Stimulated activated CD4-positive, alpha-beta T cell treated with anti-CD3 and anti-CD28 coated beads, Interleukin-2, amount 100 ng/mL, for 24 hours (primary cell): ENCODE measurements at regions not wholly inside any gene's neighbourhood (a gene's known extent, or its start where the extent isn't known, plus 50 kb on each side); places are given as distances from the start of the nearest gene placed in this dataset.

ENCODE experiments used
- DNase-seq, 2 donors: peaks; one replicate each; pipeline ENCODE4 v3.0.0-alpha.2; 2020

DNA sequence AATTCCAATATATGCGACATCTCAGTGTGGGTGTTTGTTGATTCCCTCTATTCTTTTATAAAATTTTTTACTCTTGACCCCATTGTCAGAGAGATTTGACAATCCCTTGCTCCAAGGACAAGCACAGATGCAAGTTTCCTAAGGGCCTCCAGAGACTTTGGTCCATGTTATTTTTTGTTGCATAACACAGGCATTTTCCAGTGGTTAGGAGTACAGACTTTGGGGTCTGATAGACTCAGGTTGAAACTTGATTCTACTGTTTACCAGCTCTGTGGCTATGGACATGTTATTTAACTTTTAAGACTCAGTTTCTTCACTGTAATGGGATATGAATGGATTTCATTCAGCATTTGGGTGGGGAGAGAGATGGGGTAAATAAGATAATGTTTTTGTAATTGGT is 361.3 kb downstream of the ENC1 start:
- DNase-seq = no peak

DNA sequence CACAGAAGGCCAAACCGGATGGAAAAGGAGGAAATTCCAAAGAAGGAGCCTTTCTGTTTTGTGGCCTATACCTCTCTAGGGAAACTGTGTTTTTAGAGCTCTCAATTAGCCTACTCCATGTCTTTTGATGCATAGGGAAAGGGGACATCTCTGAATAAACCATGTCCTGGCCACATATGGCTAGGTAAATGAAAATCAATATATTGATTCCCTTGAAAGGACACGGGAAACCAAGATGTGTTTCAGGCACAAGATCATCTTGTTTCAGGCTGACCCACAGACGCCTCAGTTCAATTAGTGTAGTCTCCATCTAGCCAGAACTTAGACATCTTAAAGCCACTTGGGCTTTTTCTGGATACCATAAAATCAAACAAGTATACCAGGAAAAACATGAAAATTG is 363.1 kb downstream of the ENC1 start:
- DNase-seq = no peak

DNA sequence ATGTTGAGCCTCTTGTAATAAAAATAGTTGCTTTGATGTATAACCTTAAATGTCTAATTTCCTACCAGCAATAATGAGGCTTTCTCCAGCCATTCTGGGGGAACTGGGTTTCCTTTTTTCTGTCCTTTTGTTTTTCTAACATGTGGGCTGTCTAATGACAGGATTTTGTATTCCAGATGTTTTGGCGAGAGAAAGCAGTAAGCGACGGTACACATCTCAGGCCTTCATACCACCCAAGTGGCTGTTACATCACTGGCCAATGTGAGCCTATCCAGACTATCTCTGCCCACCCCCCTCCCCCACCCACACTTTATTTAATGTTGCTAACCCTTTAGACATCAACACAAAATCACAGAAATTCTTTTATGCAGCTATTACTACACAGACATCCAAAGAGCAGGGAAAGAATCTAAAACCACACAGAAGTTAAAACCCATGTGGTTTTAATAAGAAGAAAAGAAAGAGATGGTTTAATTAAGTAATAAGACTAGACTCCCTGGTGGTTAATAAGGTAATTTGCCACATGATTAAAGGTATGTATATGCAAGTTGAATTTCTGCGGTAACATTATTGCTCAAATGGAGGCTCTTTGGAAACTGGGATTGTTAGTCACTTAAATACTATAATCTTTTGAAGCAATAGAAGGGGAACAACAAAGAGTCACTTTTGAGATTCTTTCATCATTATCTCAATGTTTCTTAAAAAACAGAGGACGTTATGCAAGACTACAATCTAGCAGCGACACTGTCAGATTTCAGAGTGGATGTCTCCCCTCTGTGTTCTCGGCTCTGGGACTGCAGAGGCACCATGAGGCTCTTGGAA is 365.1 kb downstream of the ENC1 start:
- DNase-seq = no peak

DNA sequence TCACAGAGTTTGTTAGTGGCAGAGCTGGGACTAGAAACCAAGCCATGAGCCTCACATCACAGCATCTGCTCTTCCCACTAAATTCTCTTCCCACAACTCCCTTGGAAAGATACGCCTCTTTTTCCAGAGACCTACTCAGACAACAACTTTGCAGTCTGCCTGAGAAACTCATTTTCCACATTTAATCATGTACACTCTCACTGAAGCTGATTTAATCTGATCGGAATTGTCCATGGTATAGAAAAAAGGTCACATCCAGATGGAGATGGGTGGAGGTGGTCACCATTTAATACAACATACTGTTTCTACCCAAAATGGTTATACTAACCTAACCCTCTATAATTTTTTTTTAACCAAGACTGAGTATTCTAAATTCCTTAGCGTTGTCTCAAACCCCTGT is 366.2 kb downstream of the ENC1 start:
- DNase-seq = no peak

DNA sequence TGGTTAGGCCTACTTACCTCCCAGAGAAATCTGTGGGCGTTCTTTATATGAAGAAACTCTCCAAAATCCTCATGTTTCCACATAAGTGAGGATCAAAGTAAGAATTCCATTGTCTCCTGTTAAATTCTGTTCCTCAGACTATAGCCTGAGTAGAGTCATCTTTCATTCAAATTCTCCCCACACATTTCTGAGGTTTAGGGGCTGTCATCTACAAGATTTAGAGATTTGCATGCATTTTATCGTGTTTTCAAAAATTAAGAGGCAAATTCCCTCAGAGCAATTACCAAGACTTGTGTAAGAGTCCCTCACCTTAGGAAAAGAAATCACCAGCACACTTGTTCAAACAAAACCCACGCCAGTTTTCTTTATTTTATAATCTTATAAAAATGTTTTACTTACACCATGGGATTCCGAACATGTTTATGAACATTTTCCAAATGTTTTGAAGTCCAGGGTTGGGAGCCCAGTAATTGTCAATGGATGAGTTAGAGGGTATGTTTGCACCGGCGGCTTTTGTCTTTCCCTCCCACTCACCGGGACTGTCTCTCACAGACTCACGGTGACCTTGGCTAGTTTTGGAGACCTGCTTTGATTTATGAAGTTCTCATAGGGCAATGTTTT is 367.6 kb downstream of the ENC1 start:
- DNase-seq = no peak

DNA sequence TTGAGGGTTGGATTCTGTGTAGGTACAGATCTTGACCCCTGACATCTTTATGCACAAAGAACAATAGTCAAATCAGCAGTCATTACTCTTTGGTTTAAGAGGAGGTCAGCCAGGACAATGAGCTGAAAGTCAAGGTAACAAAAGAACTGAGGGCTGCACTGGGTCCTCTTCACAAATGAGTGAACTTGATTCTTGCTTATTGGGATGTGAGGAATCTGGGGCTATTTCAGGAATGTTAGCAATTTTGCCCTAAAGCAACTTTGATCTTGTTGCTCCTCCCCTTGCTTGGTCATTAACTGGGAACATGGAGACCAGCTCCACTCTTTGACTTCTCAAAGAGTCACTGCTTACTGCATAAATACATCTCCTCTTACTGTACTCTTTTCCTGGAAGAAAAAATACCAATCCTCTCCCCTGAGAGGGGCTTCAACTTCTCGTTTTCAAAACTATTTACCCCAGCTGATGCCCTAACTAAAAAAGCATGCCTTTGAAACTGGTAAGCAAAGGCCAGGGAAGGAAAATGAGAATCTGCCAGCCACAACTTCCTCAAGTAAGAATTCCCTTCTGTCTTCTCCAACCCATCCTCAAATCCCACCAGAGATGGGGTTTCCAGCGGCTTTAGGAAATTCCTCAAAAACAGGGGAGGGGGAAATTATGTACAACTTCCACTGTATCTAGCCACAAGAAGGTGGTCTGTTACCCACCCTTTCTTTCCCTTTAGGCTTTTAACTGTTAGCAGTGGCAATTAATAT is 368.3 kb downstream of the ENC1 start:
- no peak for DNase-seq

DNA sequence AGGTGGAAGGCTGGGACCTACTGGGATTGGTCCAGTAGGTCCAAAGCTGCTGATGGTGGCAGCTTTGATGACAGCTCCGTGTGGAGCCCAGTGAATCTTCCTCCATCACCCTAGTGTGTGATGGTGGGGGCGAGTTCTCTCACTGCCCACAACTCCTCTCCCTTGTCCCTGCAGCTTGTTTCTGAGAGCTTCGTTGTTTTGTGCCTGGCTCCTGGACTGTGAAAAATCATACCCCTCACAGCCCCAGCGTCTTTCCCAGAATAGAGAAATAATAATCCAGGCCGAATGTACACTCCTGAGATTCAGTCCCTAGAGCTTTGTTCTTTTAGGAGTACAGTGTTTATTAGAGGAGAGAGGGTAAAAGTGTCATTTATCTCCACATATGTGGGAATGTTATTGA is 372.2 kb downstream of the ENC1 start:
- DNase-seq = no peak

DNA sequence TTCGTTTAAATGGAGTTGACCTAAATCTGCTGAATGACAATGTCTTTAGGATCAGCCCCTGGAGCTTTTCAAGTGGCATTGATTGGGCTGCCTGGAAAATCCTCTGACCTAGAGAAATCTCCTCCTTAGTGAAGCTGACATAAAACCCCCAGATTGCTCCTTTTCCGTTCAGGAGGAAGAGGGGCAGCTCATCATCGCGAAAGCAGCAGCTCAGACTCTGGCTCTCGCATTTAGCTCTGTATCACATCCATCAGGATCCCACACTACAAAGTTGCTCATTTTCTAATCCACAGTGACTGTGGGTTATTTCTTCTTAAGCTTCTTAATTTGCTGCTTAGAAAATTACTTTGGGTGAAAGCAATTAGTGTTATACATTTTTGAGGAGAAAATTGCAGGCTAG is 373.7 kb downstream of the ENC1 start:
- no peak for DNase-seq

DNA sequence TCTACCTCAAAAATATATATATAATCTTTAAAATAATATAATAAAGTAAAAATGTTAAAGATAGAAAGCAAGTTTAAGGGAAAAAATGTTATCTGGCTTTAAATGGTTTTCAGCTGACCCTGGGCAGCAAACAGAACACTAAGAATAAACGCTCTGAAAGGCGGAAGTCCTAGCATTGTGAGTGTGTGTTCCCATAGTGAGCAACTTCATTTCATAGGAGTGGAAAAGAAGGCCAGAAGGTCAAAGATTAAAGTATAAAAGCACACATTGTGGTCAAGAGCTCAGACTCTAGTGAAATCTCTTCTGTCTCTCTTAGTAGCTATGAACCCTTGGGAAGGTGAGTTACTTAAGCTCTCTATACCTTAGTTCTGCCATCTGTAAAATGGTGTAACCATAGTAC is 374.4 kb downstream of the ENC1 start:
- no peak for DNase-seq

DNA sequence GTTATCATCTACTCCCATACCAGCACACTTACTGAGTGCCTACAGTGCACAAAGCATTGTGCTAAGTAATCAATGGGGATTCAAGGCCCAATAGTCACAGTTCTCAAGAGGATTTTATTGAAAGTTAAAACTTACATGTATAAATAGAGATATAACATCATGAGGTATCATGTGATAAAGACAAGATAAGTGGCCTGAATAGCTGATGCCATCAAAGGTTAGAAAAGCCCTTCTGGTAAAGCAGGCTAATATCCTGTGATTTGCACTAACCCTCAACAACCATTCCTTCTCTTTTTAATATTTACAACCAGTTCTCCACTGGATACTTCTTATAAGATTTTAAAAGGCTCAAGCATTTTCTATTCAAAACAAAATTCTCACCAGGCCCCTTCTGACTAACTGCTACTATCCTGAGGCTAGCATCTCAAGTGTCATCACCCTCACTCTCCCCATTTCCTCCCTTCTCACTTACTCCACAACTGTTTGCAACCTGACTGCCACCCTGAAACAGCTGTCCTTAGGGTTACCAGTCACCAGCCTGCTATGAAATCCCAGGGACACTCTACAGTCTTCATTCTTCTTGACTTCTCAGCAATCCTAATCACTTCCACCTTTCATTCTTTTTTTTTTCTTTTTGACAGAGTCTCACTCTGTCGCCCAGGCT is 377.9 kb downstream of the ENC1 start:
- DNase-seq = no peak

DNA sequence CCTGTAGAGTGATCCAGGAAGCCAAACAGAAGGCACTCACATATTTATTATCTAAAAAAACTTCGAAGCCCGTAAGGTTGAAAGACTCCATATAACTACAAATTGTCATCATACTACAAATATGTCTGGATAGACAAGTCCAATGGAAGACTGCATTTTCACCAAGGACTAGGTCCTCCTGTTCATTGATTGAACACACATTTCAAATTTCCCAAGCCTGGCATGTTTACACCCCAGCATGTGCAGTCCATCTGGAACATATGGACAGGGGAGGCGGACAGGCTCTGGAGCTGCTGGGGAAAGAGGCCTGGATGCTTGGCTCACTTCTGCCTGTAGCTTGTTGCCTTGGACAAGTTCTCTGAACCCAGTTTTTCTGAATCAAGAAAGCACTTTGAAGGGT is 378.7 kb downstream of the ENC1 start:
- no peak for DNase-seq

DNA sequence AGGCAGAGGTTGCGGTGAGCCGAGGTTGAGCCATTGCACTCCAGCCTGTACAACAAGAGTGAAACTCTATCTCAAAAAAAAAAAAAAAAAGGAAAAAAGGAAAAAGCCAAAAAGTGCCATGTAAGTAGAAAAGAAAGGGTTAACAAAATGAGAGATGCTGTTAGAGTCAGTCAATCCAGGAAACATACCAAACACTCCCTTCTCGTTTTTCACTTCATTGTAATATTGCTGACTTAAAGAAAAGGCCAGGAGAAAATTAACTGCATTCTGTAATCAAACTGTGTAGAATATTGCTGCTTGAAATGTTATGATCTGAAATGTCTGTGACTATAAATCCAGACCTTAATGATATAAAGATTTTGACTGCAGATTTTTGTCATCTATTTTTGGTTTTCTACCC is 379.1 kb downstream of the ENC1 start:
- no peak for DNase-seq

DNA sequence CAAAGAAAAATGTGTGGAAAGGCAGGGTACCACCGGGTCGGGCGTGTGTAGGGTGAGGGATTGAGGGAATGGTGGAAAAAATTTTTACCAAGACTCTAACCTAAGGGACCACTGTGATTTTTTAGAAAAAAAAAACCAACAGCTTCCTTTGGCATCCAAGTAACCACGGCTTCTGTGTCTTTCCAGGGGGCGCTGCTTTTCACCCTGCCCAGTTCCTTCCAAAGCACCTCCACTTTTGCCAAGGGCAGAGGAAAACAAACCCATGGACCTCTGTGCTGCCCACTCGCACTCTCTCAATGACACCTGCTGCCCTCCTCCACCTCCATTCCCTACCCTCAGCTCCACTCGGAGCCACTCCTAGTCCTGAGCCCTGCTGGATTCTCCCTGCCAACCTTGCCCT is 381.0 kb downstream of the ENC1 start:
- no peak for DNase-seq

DNA sequence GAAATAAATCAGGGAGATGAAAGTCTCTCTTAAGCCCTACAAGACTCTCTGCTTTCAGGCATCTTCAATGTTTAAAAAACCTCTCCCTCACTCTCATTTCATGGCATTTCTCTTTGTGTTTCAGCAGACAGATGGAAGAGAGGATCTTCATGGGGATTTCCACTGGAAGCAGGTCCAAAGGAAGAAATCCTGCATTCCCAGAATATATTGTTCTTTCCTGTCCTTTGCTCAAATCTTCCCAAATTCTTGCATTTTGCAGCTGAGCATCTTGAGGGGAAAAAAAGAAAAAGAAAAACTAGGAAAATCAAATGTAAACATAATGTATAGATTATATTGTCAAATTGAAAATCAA is 382.2 kb downstream of the ENC1 start:
- DNase-seq = no peak

DNA sequence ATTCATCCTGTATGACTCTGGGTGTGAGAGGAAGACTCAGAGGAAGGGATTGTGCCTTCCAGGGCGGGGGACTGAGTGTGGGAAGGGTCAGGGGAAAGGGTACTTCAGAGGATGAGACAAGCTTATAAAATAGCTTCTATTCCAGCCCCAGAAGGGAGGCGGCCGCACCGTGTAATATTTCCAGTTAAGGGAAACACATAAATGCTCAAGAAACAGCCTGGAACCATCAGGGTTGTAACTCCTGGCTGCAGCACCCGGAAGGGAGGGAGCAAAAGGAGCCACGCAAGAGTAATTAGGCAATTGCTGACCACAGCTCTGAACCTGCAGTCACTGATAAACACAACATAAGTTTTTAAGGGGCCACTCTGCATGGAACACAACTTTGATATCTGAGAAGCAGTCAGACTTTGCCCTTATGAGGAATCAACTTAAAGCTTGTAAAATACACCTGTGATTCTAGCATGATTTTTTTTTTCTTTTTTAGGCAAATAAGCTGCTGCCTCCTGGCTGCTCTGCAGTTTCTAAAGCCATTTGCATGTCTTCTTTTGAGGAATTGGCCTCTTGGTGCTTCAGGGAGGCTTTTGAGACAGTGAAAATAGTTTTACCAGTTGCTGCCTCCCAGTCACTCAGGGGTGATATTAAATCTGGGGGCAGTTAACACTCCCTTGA is 382.7 kb downstream of the ENC1 start:
- no peak for DNase-seq

DNA sequence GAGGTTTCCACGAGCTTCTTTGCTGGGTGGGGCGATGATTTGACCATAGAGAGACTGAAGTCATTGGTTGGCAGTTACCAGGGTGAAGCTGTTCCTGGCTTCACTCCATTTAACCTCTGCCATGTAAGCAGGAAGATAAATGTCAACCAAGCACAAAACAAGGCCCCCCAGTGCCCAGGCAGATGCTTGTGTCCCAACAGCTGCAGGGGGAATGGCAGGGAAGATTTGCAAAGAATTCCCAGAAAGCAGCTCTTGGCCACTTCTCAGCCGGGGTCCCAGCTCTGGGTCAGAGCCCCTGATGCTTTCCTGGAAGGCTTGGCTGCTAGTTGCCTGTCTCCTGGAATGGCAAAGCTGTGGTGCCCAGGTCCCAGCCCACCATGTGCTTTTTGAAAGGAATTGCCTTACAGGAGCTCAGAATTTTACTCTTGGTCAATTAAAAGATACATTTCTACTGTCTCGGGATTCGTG is 383.4 kb downstream of the ENC1 start:
- DNase-seq = no peak

DNA sequence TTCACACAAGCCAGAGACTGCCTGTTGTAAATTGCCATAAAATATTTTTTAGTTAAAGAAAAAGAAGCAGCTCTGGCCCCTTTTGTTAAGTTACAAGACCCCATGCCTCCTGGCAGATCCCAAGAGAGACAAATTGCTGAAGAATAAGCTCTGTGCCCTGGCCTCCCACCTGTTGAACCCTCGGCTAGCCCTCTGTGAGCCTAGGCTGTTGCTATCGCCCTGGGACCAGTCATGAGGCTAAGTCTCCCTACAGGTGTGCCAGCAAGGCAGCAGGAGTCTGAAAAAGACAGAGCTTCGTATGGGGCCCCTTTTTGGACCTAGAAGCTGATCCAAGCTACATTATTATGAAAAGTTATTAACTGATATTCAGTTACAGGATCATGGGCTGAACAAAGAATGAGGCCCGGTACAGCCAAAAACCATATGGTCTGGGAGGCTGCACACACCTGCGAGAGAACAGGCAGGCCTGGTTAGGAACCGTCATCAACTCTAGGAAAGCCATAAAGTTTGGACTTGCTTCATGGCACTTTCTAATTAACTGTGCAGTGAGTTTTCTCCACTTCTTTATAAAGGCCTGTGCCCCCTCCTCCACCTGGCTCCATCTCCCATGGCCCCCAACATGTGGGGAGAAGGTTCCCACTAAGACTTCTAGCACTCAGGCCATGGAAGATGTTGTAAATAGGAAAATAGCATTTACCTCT is 384.7 kb downstream of the ENC1 start:
- DNase-seq = no peak

DNA sequence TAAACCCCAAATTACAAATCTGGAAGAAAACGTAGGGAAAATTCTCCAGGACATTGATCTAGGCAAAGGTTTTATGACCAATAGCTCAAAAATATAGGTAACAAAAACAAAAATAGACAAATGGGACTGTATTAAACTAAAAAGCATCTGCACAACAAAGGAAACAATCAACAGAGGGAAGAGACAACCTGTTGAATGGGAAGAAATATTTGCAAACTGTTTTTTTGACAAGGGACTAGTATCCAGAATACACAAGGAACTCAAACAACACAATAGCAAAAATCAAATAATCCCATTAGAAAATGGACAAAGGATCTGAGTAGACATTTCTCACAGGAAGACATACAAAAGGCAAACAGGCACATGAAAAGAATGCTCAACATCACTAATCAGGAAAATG is 386.3 kb downstream of the ENC1 start:
- no peak for DNase-seq

DNA sequence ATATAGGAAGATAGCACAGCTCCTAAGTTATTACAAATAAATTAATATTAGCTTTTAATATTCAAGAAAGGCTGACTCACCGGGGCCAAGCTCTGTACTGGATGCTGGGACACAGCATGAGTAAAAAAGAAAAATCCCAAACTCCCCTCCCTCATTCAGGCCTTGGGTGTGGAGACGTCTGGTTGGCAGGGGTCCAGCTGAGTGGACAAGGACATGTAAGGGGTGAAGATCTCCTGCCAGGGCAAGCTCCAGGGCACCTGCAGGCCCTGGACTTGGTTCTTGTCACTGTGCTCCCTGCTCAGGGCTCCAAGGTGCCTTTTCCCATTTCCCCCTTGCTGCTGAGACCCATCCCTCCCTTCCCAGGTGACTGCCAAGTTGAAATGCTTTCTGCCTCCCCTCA is 388.5 kb downstream of the ENC1 start:
- DNase-seq = no peak

DNA sequence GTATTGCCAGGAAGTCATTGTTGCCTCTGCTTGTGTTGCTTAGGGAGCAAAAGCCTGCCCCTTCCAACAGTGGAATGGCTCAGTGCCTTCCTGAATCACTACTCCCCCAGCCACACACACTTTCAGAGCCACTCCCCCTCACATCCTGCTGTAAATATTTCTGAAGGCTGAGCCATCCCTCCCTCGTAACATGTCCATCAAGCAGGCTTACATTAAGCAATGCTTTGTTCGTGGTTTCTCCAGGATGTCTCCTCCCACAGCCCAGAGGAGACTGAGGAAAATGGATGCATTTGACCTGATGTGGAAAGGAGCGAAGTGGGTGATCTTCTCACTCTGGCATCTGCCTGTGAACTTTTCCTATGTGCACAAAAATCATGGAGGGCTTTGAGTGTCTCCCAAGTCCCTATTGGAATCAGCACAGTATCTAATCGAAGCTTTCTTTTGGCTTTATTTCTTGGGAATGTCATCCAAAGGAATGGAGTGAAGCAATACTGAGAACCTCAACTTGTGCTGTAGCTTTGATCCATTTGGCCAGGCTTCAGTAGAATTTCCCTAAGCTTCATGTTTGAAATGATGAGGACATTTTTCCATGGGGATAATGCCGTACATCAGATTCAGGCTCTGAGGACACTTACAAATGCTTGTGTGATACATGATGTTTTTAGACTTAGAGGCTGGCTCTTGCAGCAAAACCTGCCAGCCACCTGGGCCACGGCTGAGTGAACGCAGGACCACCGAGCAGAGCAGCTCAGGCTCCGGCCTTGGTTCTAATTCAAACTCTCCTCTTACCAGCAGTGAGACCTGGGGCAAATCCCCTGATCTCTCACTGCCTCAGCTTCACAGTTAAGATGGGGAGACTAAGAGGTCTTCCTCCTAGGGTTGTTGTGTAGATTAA is 389.1 kb downstream of the ENC1 start:
- DNase-seq = no peak
